HG02981 (cell line): ENCODE measurements at regions not wholly inside any gene's neighbourhood (a gene's known extent, or its start where the extent isn't known, plus 50 kb on each side); places are given as distances from the start of the nearest gene placed in this dataset.

Source experiments
- ATAC-seq: cut with Tn5 transposase; IDR thresholded peaks from one replicate; pipeline ENCODE4 v1.9.1; 2021; ENCODE audit warnings: mild to moderate bottlenecking, moderate library complexity; ENCODE audit not compliant: unreplicated experiment

- no peak for ATAC-seq
Measured at GRCh38 chr2:215772634-215773563, 240.5 kb downstream of the MREG start.

GRCh38 chr2:215772003-215772402 lies 241.3 kb downstream of the MREG start:
- no peak for ATAC-seq

GRCh38 chr2:215771241-215771640 lies 242.1 kb downstream of the MREG start:
- ATAC-seq = no peak

- ATAC-seq = no peak
Measured at GRCh38 chr2:215770668-215771067, 242.7 kb downstream of the MREG start.

- ATAC-seq = no peak
Measured at GRCh38 chr2:215769246-215769645, 244.1 kb downstream of the MREG start.

GRCh38 chr2:215767625-215768024 lies 245.7 kb downstream of the MREG start:
- ATAC-seq = no peak

- ATAC-seq = no peak
Measured at GRCh38 chr2:215765729-215766360, 247.5 kb downstream of the MREG start.

- ATAC-seq = no peak
Measured at GRCh38 chr2:215764441-215765048, 248.8 kb downstream of the MREG start.

GRCh38 chr2:215760557-215760956 lies 252.8 kb downstream of the MREG start:
- no peak for ATAC-seq

- no peak for ATAC-seq
Measured at GRCh38 chr2:215760091-215760490, 253.3 kb downstream of the MREG start.

- ATAC-seq = no peak
Measured at GRCh38 chr2:215758691-215759090, 254.7 kb downstream of the MREG start.

GRCh38 chr2:215756346-215756730 lies 257.0 kb downstream of the MREG start:
- ATAC-seq = no peak

GRCh38 chr2:215755641-215756345 lies 257.6 kb downstream of the MREG start:
- no peak for ATAC-seq

GRCh38 chr2:215754546-215754945 lies 258.8 kb downstream of the MREG start:
- ATAC-seq = no peak

- no peak for ATAC-seq
Measured at GRCh38 chr2:215753808-215754207, 259.5 kb downstream of the MREG start.

- no peak for ATAC-seq
Measured at GRCh38 chr2:215752991-215753390, 260.4 kb downstream of the MREG start.

- no peak for ATAC-seq
Measured at GRCh38 chr2:215752436-215752835, 260.9 kb downstream of the MREG start.

- no peak for ATAC-seq
Measured at GRCh38 chr2:215751911-215752272, 261.5 kb downstream of the MREG start.

- no peak for ATAC-seq
Measured at GRCh38 chr2:215751200-215751910, 262.0 kb downstream of the MREG start.

- ATAC-seq = no peak
Measured at GRCh38 chr2:215750763-215751162, 262.6 kb downstream of the MREG start.
